ENCODE measurements at regions not wholly inside any gene's neighbourhood (a gene's known extent, or its start where the extent isn't known, plus 50 kb on each side); places are given as distances from the start of the nearest gene placed in this dataset.

DNA sequence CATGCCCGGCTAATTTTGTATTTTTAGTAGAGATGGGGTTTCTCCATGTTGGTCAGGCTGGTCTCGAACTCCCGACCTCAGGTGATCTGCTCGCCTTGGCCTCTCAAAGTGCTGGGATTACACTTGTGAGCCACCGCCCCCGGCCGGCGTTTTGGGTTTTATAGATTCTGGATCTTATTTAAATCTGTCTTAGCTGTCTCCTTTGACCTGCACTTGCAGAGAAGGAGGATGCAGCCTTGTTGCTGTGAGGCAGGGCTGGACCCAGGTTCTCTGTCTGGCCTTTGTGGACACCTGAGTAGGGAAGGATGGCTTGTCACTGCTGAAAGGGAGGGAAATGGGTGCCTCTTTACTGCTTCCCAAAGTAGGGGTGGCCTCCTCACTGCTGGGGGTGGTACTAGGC lies 83.0 kb upstream of the HS6ST1 start:
- TF ChIP-seq POLR2A (IDR thresholded peaks at IDR 0.05) (no peak), CTCF (IDR thresholded peaks at IDR 0.05) (no peak)

Measured in thyroid gland (tissue), 4 donors.